ENCODE measurements at regions not wholly inside any gene's neighbourhood (a gene's known extent, or its start where the extent isn't known, plus 50 kb on each side); places are given as distances from the start of the nearest gene placed in this dataset.

GRCh38 chr18:24778810-24779418 is 318.5 kb downstream of the HRH4 start:
- TF ChIP-seq POLR2A (IDR thresholded peaks at IDR 0.05; ENCODE audit: low read depth, low read length): no peak
- TF ChIP-seq CTCF (conservative IDR thresholded peaks at IDR 0.05; ENCODE audit: low read depth, low read length): no peak
- TF ChIP-seq ELK1 (IDR thresholded peaks at IDR 0.05; ENCODE audit: borderline replicate concordance, low read depth, low read length): no peak
- no peak for TF ChIP-seq RCOR1 (IDR thresholded peaks at IDR 0.05; ENCODE audit: insufficient replicate concordance, low read length)
- no peak for TF ChIP-seq BHLHE40 (IDR thresholded peaks at IDR 0.05; ENCODE audit: low read depth, low read length)
- TF ChIP-seq MAFK (IDR thresholded peaks at IDR 0.05; ENCODE audit: low read depth, low read length): no peak
- TF ChIP-seq RAD21 (IDR thresholded peaks at IDR 0.05; ENCODE audit: low read length): no peak
- no peak for TF ChIP-seq MXI1 (IDR thresholded peaks at IDR 0.05; ENCODE audit: borderline replicate concordance, low read depth, low read length)
- TF ChIP-seq SMC3 (IDR thresholded peaks at IDR 0.05; ENCODE audit: low read depth, low read length): no peak
